ENCODE measurements at regions not wholly inside any gene's neighbourhood (a gene's known extent, or its start where the extent isn't known, plus 50 kb on each side); places are given as distances from the start of the nearest gene placed in this dataset.

GRCh38 chr14:85050180-85050579 lies 479.8 kb upstream of the FLRT2 start:
- Histone ChIP-seq H3K4me1 (no peaks in the 10 kb centered on the region), H3K4me2 (no peak overlapping the region), H3K4me3 (no peak overlapping the region), H3K27ac (no peak overlapping the region), H3K9me3 (peaks cover 8% of the 10 kb centered on the region; the same call in 1 of the 3 replicates)
- CTCF ChIA-PET = no interaction called here
- DNase-seq (ENCODE audit: low read depth in 1 of 2, low spot score in 1 of 2) (no peak), ATAC-seq (no peak), FAIRE-seq (no peak)
- 3% methylated on average over 1 of the region's 1 CpG for WGBS (ENCODE audit: missing lambda C conversion rate)
- TF ChIP-seq PHF8 (IDR thresholded peaks at IDR 0.05; ENCODE audit: borderline replicate concordance, low read depth) (no peak), BCL3 (IDR thresholded peaks at IDR 0.05) (no peak), PBX3 (IDR thresholded peaks at IDR 0.05) (no peak), GATA3 (IDR thresholded peaks at IDR 0.05; ENCODE audit: borderline replicate concordance) (no peak), HMGXB4 (CRISPR knock-in tag; IDR thresholded peaks at IDR 0.05; ENCODE audit: borderline replicate concordance) (no peak), ELK1 (IDR thresholded peaks at IDR 0.05; ENCODE audit: low read depth, low read length) (no peak), RFX5 (IDR thresholded peaks at IDR 0.05) (no peak), CHD4 (IDR thresholded peaks at IDR 0.05; ENCODE audit: borderline replicate concordance) (no peak), RCOR1 (IDR thresholded peaks at IDR 0.05; ENCODE audit: low read depth, low read length) (no peak)
- POLR2A ChIA-PET = no interaction called here

GRCh38 chr14:85052646-85053045 lies 477.3 kb upstream of the FLRT2 start:
- DNase-seq (ENCODE audit: low read depth in 1 of 2, low spot score in 1 of 2) (no peak), ATAC-seq (no peak), FAIRE-seq (no peak)
- H3K4me2 ChIP-seq = no peak overlapping the region
- H3K4me3 ChIP-seq = no peak overlapping the region
- CTCF ChIA-PET = no interaction called here
- no peak overlapping the region for H3K27ac ChIP-seq
- peaks cover 6% of the 10 kb centered on the region; the same call in 1 of the 3 replicates for H3K9me3 ChIP-seq
- 46% methylated on average over 2 of the region's 2 CpGs for WGBS (ENCODE audit: missing lambda C conversion rate)
- no peak for TF ChIP-seq ELK1 (IDR thresholded peaks at IDR 0.05; ENCODE audit: low read depth, low read length)
- TF ChIP-seq, protein P1, sequence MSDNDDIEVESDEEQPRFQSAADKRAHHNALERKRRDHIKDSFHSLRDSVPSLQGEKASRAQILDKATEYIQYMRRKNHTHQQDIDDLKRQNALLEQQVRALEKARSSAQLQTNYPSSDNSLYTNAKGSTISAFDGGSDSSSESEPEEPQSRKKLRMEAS (IDR thresholded peaks at IDR 0.05) = no peak
- TF ChIP-seq EP300 (IDR thresholded peaks at IDR 0.05) = no peak
- no peak for TF ChIP-seq JUN (IDR thresholded peaks at IDR 0.05)
- TF ChIP-seq CEBPB (IDR thresholded peaks at IDR 0.05) = no peak
- no peak for TF ChIP-seq EHF (CRISPR knock-in tag; IDR thresholded peaks at IDR 0.05)
- no peak for TF ChIP-seq HOXA7 (CRISPR knock-in tag; IDR thresholded peaks at IDR 0.05)
- no peak for TF ChIP-seq POLR2AphosphoS2 (conservative IDR thresholded peaks at IDR 0.05; ENCODE audit: low read length)
- no peak for TF ChIP-seq HMGXB4 (CRISPR knock-in tag; IDR thresholded peaks at IDR 0.05; ENCODE audit: borderline replicate concordance)
- TF ChIP-seq ZC3H11A (IDR thresholded peaks at IDR 0.05) = no peak
- TF ChIP-seq, protein P2, sequence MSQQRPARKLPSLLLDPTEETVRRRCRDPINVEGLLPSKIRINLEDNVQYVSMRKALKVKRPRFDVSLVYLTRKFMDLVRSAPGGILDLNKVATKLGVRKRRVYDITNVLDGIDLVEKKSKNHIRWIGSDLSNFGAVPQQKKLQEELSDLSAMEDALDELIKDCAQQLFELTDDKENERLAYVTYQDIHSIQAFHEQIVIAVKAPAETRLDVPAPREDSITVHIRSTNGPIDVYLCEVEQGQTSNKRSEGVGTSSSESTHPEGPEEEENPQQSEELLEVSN (IDR thresholded peaks at IDR 0.05; ENCODE audit: borderline replicate concordance, low read depth) = no peak
- TF ChIP-seq MYC (IDR thresholded peaks at IDR 0.05; ENCODE audit: borderline replicate concordance, low read length) = no peak
- TF ChIP-seq NFE2L2 (conservative IDR thresholded peaks at IDR 0.05; ENCODE audit: low read length) = no peak
- TF ChIP-seq, protein P3, sequence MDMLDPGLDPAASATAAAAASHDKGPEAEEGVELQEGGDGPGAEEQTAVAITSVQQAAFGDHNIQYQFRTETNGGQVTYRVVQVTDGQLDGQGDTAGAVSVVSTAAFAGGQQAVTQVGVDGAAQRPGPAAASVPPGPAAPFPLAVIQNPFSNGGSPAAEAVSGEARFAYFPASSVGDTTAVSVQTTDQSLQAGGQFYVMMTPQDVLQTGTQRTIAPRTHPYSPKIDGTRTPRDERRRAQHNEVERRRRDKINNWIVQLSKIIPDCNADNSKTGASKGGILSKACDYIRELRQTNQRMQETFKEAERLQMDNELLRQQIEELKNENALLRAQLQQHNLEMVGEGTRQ (IDR thresholded peaks at IDR 0.05) = no peak
- TF ChIP-seq TP53 (CRISPR knock-in tag; IDR thresholded peaks at IDR 0.05) = no peak
- POLR2A ChIA-PET = no interaction called here
- no peaks in the 10 kb centered on the region for H3K4me1 ChIP-seq
